Hematopoietic multipotent progenitor cell treated with erythropoietin and hydrocortisone succinate and interleukin-3 and kit ligand, for 15 days (in vitro differentiated cells): ENCODE measurements at regions not wholly inside any gene's neighbourhood (a gene's known extent, or its start where the extent isn't known, plus 50 kb on each side); places are given as distances from the start of the nearest gene placed in this dataset.

Source experiments
- DNase-seq: peaks from one replicate; pipeline ENCODE4 v3.0.0-alpha.2; 2015; ENCODE audit warnings: low spot score

GRCh38 chr6:88342336-88342735, 176.2 kb upstream of the CNR1 start:
- no peak for DNase-seq

GRCh38 chr6:88339761-88340160, 173.6 kb upstream of the CNR1 start:
- no peak for DNase-seq

GRCh38 chr6:88321306-88321705, 155.2 kb upstream of the CNR1 start:
- no peak for DNase-seq

GRCh38 chr6:88311561-88311960, 145.4 kb upstream of the CNR1 start:
- no peak for DNase-seq

- no peak for DNase-seq
These were observed 138.4 kb upstream of the CNR1 start for GRCh38 chr6:88304520-88304919.

GRCh38 chr6:88302769-88303225, 136.7 kb upstream of the CNR1 start:
- DNase-seq: no peak

GRCh38 chr6:88301888-88302768, 136.0 kb upstream of the CNR1 start:
- no peak for DNase-seq

- no peak for DNase-seq
These were observed 135.1 kb upstream of the CNR1 start for GRCh38 chr6:88301256-88301655.

GRCh38 chr6:88298066-88298845, 132.1 kb upstream of the CNR1 start:
- no peak for DNase-seq

- DNase-seq: no peak
These were observed 130.5 kb upstream of the CNR1 start for GRCh38 chr6:88296694-88297093.

- DNase-seq: no peak
These were observed 129.5 kb upstream of the CNR1 start for GRCh38 chr6:88295663-88296062.

- DNase-seq: no peak
These were observed 128.6 kb upstream of the CNR1 start for GRCh38 chr6:88294702-88295101.

- DNase-seq: no peak
These were observed 124.3 kb upstream of the CNR1 start for GRCh38 chr6:88290411-88290810.

GRCh38 chr6:88287696-88288095, 121.5 kb upstream of the CNR1 start:
- DNase-seq: no peak

- DNase-seq: no peak
These were observed 110.2 kb upstream of the CNR1 start for GRCh38 chr6:88276331-88276730.

- DNase-seq: no peak
These were observed 102.4 kb upstream of the CNR1 start for GRCh38 chr6:88268508-88268907.

- DNase-seq: no peak
These were observed 100.0 kb upstream of the CNR1 start for GRCh38 chr6:88266126-88266525.

- DNase-seq: no peak
These were observed 97.4 kb upstream of the CNR1 start for GRCh38 chr6:88263591-88263990.

GRCh38 chr6:88262332-88262731, 96.2 kb upstream of the CNR1 start:
- no peak for DNase-seq

GRCh38 chr6:88251301-88251700, 85.2 kb upstream of the CNR1 start:
- no peak for DNase-seq

GRCh38 chr6:88248709-88249321, 82.7 kb upstream of the CNR1 start:
- no peak for DNase-seq

- DNase-seq: no peak
These were observed 80.5 kb upstream of the CNR1 start for GRCh38 chr6:88246654-88247053.

- DNase-seq: no peak
These were observed 78.6 kb upstream of the CNR1 start for GRCh38 chr6:88244721-88245120.
